Activated B cell treated with CpG ODN at 0.5 μM for 24 hours (primary cell): ENCODE measurements at regions not wholly inside any gene's neighbourhood (a gene's known extent, or its start where the extent isn't known, plus 50 kb on each side); places are given as distances from the start of the nearest gene placed in this dataset.

Source experiments
- ATAC-seq: fragments of 200-7000 bp; cut with Tn5 transposase; one replicate; pipeline ENCODE4 v1.10.0; 2021; ENCODE audit warnings: low read depth, mild to moderate bottlenecking, moderate library complexity
- CTCF ChIA-PET: fragments of 350-600 bp; sonication (Branson Sonifier 250); formaldehyde crosslinking; loops from one replicate; lab custom pipeline; 2021; ENCODE audit warnings: antibody characterized with exemption; lab: Charles Lee
- POLR2A ChIA-PET: fragments of 350-600 bp; sonication (Branson Sonifier 250); formaldehyde crosslinking; loops from one replicate; lab custom pipeline; 2021; ENCODE audit warnings: antibody characterized with exemption; lab: Charles Lee
- DNase-seq: peaks from one replicate; pipeline ENCODE4 v3.0.0; 2022
- H3K27ac Mint-ChIP-seq: one replicate; pipeline ENCODE4 v1.8.0; 2020; ENCODE audit warnings: mixed read lengths
- H3K27me3 Mint-ChIP-seq: one replicate; pipeline ENCODE4 v1.8.0; 2021; ENCODE audit warnings: mixed read lengths
- H3K36me3 Mint-ChIP-seq: one replicate; pipeline ENCODE4 v1.8.0; 2021; ENCODE audit warnings: low read depth, mixed read lengths
- H3K4me1 Mint-ChIP-seq: one replicate; pipeline ENCODE4 v1.8.0; 2021; ENCODE audit warnings: mixed read lengths
- H3K4me3 Mint-ChIP-seq: one replicate; pipeline ENCODE4 v1.8.0; 2020; ENCODE audit warnings: mild to moderate bottlenecking, mixed read lengths
- H3K9me3 Mint-ChIP-seq: one replicate; pipeline ENCODE4 v1.8.0; 2020; ENCODE audit warnings: mixed read lengths
- CTCF ChIP-seq: fragments of 200-600 bp; IDR thresholded peaks from one replicate; pipeline ENCODE4 v1.8.0; 2022; ENCODE audit warnings: antibody characterized with exemption, mild to moderate bottlenecking
- intact Hi-C: fragments of 100-400 bp; cut with micrococcal nuclease; formaldehyde crosslinking; loops from one replicate; pipeline ENCODE4 v1.15.1; 2024

- H3K9me3 Mint-ChIP-seq, result no peaks in the 10 kb centered on the region
- H3K4me1 Mint-ChIP-seq, result peaks cover 2% of the 10 kb centered on the region
- TF ChIP-seq CTCF, result no peak
- no peak overlapping the region for H3K27ac Mint-ChIP-seq
- CTCF ChIA-PET, result no interaction called here
- no peak for ATAC-seq
- H3K36me3 Mint-ChIP-seq, result no peaks in the 10 kb centered on the region
- no peaks in the 10 kb centered on the region for H3K27me3 Mint-ChIP-seq
- H3K4me3 Mint-ChIP-seq, result no peak overlapping the region
- POLR2A ChIA-PET, result no interaction called here
- no peak for DNase-seq
- intact Hi-C loops, result no loop called here
Observed at GRCh38 chr4:123624959-123625358, 228.4 kb downstream of the SPRY1 start.

- DNase-seq (no peak), ATAC-seq (no peak)
- ChIA-PET CTCF (no interaction called here), POLR2A (no interaction called here)
- H3K27ac Mint-ChIP-seq, result no peak overlapping the region
- intact Hi-C loops, result no loop called here
- H3K4me1 Mint-ChIP-seq, result no peaks in the 10 kb centered on the region
- no peaks in the 10 kb centered on the region for H3K36me3 Mint-ChIP-seq
- no peaks in the 10 kb centered on the region for H3K27me3 Mint-ChIP-seq
- H3K9me3 Mint-ChIP-seq, result no peaks in the 10 kb centered on the region
- no peak overlapping the region for H3K4me3 Mint-ChIP-seq
- TF ChIP-seq CTCF, result no peak
Observed at GRCh38 chr4:123628288-123628687, 231.7 kb downstream of the SPRY1 start.

GRCh38 chr4:123631786-123632692 lies 235.4 kb downstream of the SPRY1 start:
- peaks cover 9% of the 10 kb centered on the region for H3K9me3 Mint-ChIP-seq
- no peak overlapping the region for H3K4me3 Mint-ChIP-seq
- no peaks in the 10 kb centered on the region for H3K4me1 Mint-ChIP-seq
- H3K27me3 Mint-ChIP-seq, result no peaks in the 10 kb centered on the region
- intact Hi-C loops, result no loop called here
- ATAC-seq (no peak), DNase-seq (no peak)
- TF ChIP-seq CTCF, result no peak
- POLR2A ChIA-PET, result no interaction called here
- H3K27ac Mint-ChIP-seq, result no peak overlapping the region
- H3K36me3 Mint-ChIP-seq, result no peaks in the 10 kb centered on the region
- CTCF ChIA-PET, result no interaction called here

GRCh38 chr4:123632693-123633030 lies 236.1 kb downstream of the SPRY1 start:
- Mint-ChIP-seq H3K27ac (no peak overlapping the region), H3K27me3 (no peaks in the 10 kb centered on the region), H3K4me1 (no peaks in the 10 kb centered on the region), H3K9me3 (peaks cover 9% of the 10 kb centered on the region), H3K36me3 (no peaks in the 10 kb centered on the region), H3K4me3 (no peak overlapping the region)
- ChIA-PET CTCF (no interaction called here), POLR2A (no interaction called here)
- intact Hi-C loops, result no loop called here
- no peak for DNase-seq
- no peak for ATAC-seq
- no peak for TF ChIP-seq CTCF

- no peak for ATAC-seq
- ChIA-PET CTCF (no interaction called here), POLR2A (no interaction called here)
- H3K27ac Mint-ChIP-seq, result no peak overlapping the region
- H3K9me3 Mint-ChIP-seq, result peaks cover 9% of the 10 kb centered on the region
- intact Hi-C loops, result no loop called here
- no peaks in the 10 kb centered on the region for H3K36me3 Mint-ChIP-seq
- TF ChIP-seq CTCF, result no peak
- DNase-seq, result no peak
- H3K27me3 Mint-ChIP-seq, result peaks cover 5% of the 10 kb centered on the region
- no peak overlapping the region for H3K4me3 Mint-ChIP-seq
- H3K4me1 Mint-ChIP-seq, result no peaks in the 10 kb centered on the region
Observed at GRCh38 chr4:123638834-123639233, 242.2 kb downstream of the SPRY1 start.
